MM.1S (cell line): ENCODE measurements at regions not wholly inside any gene's neighbourhood (a gene's known extent, or its start where the extent isn't known, plus 50 kb on each side); places are given as distances from the start of the nearest gene placed in this dataset.

Experiments
- EZH2 ChIP-seq: fragments of 300-600 bp; sonication (generic); optimal IDR thresholded peaks from 2 replicates; pipeline ENCODE3; 2017; ENCODE audit warnings: low read depth, mild to moderate bottlenecking, antibody characterized with exemption, low read length, mixed read lengths
- TF ChIP-seq, protein P1 (sequence below): fragments of 300-600 bp; sonication (generic); IDR thresholded peaks from 2 replicates; pipeline ENCODE4 v1.5.1; 2016; ENCODE audit warnings: antibody characterized with exemption, low read length, mixed read lengths

DNA sequence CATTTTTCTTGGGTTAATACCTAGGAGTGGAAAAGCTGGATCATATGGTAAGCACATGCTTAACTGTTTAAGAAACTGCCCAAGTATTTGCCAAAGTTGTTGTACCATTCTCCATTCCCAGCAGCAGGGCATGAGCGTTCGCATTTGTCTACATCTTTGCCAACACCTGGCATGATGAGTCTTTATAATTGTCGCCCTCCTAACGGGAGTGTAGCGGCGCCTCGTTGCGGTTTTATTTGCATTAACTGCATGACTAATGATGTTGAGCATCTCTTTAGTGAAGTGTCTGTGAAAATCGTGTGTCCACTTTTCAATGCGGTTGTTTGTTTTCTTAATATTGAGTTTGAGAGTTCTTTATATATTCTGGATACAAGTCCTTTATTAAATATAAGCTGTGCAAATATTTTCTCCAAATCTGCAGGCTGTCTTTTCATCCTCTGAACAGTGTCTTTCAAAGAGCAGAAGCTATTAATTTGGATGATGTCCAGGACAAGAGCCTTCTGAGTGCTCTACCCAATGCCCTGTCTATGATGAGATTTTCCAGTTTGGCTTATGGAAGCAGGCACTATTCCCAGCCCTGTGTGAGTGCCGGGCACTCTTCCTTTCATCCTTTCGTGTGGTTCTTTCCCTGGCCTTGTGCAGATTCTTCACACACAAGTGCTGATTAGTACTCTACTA lies 202.0 kb downstream of the FOXO1 start:
- TF ChIP-seq, protein P1, sequence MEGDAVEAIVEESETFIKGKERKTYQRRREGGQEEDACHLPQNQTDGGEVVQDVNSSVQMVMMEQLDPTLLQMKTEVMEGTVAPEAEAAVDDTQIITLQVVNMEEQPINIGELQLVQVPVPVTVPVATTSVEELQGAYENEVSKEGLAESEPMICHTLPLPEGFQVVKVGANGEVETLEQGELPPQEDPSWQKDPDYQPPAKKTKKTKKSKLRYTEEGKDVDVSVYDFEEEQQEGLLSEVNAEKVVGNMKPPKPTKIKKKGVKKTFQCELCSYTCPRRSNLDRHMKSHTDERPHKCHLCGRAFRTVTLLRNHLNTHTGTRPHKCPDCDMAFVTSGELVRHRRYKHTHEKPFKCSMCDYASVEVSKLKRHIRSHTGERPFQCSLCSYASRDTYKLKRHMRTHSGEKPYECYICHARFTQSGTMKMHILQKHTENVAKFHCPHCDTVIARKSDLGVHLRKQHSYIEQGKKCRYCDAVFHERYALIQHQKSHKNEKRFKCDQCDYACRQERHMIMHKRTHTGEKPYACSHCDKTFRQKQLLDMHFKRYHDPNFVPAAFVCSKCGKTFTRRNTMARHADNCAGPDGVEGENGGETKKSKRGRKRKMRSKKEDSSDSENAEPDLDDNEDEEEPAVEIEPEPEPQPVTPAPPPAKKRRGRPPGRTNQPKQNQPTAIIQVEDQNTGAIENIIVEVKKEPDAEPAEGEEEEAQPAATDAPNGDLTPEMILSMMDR, result no peak
- TF ChIP-seq EZH2, result no peak
